ENCODE measurements at regions not wholly inside any gene's neighbourhood (a gene's known extent, or its start where the extent isn't known, plus 50 kb on each side); places are given as distances from the start of the nearest gene placed in this dataset.

DNA sequence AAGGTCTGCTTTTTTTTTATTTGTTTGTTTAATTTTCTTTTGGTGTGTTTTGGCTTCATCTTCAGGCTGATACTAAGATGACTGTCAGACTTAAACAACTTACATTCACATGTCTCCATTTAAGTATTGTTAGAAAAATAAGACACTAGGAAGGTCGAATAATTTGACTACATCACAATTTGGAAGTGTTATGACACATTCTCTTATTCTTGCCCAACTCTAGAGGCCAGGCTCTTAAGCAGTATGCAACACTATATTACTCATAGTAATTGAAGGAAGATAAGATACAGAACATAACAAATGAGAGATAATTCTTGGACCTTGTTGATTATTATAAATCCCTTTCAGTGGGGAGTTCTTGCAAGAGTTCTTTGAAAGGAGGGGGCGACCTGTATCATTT, 295.3 kb upstream of the COL3A1 start:
- TF ChIP-seq POLR2AphosphoS5 (IDR thresholded peaks at IDR 0.05), result no peak
- TF ChIP-seq, protein P1, sequence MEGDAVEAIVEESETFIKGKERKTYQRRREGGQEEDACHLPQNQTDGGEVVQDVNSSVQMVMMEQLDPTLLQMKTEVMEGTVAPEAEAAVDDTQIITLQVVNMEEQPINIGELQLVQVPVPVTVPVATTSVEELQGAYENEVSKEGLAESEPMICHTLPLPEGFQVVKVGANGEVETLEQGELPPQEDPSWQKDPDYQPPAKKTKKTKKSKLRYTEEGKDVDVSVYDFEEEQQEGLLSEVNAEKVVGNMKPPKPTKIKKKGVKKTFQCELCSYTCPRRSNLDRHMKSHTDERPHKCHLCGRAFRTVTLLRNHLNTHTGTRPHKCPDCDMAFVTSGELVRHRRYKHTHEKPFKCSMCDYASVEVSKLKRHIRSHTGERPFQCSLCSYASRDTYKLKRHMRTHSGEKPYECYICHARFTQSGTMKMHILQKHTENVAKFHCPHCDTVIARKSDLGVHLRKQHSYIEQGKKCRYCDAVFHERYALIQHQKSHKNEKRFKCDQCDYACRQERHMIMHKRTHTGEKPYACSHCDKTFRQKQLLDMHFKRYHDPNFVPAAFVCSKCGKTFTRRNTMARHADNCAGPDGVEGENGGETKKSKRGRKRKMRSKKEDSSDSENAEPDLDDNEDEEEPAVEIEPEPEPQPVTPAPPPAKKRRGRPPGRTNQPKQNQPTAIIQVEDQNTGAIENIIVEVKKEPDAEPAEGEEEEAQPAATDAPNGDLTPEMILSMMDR (IDR thresholded peaks at IDR 0.05), result no peak
- no peak for TF ChIP-seq POLR2A (IDR thresholded peaks at IDR 0.05)

Data from prostate gland (tissue), 2 donors.